Activated CD4-positive, alpha-beta T cell treated with anti-CD3 and anti-CD28 coated beads for 48 hours (primary cell): ENCODE measurements at regions not wholly inside any gene's neighbourhood (a gene's known extent, or its start where the extent isn't known, plus 50 kb on each side); places are given as distances from the start of the nearest gene placed in this dataset.
A peak's percentile ranks its signal among the peaks of the same experiment; 100 is the strongest.

Source experiments
- DNase-seq: peaks from one replicate; pipeline ENCODE4 v3.0.0-alpha.2; 2020

GRCh38 chr20:59376109-59376841 is 75.9 kb downstream of the EDN3 start:
- no peak for DNase-seq

GRCh38 chr20:59376998-59377397 is 76.6 kb downstream of the EDN3 start:
- no peak for DNase-seq

GRCh38 chr20:59377842-59378241 is 77.4 kb downstream of the EDN3 start:
- DNase-seq, result no peak

- no peak for DNase-seq
These were observed 78.0 kb downstream of the EDN3 start for GRCh38 chr20:59378396-59378795.

GRCh38 chr20:59378966-59379365 is 78.6 kb downstream of the EDN3 start:
- no peak for DNase-seq

- no peak for DNase-seq
These were observed 81.3 kb downstream of the EDN3 start for GRCh38 chr20:59381689-59382088.

- no peak for DNase-seq
These were observed 81.8 kb downstream of the EDN3 start for GRCh38 chr20:59382157-59382725.

- DNase-seq, result no peak
These were observed 82.5 kb downstream of the EDN3 start for GRCh38 chr20:59382907-59383306.

- DNase-seq, result no peak
These were observed 84.6 kb downstream of the EDN3 start for GRCh38 chr20:59385038-59385437.

GRCh38 chr20:59385480-59385879 is 85.1 kb downstream of the EDN3 start:
- DNase-seq, result peak; percentile 3

GRCh38 chr20:59386809-59387208 is 86.4 kb downstream of the EDN3 start:
- no peak for DNase-seq

- no peak for DNase-seq
These were observed 87.5 kb downstream of the EDN3 start for GRCh38 chr20:59387891-59388290.

- no peak for DNase-seq
These were observed 88.0 kb downstream of the EDN3 start for GRCh38 chr20:59388402-59388801.

- DNase-seq, result no peak
These were observed 90.0 kb downstream of the EDN3 start for GRCh38 chr20:59390437-59390836.

- DNase-seq, result no peak
These were observed 91.6 kb downstream of the EDN3 start for GRCh38 chr20:59391975-59392374.

GRCh38 chr20:59392736-59393135 is 92.3 kb downstream of the EDN3 start:
- no peak for DNase-seq

GRCh38 chr20:59393142-59393541 is 92.7 kb downstream of the EDN3 start:
- DNase-seq, result no peak

- no peak for DNase-seq
These were observed 95.3 kb downstream of the EDN3 start for GRCh38 chr20:59395729-59396128.

- DNase-seq, result peak; percentile 31
These were observed 98.3 kb downstream of the EDN3 start for GRCh38 chr20:59398537-59399205.

GRCh38 chr20:59399426-59400099 is 99.2 kb downstream of the EDN3 start:
- no peak for DNase-seq

- DNase-seq, result peak; percentile 48
These were observed 100.3 kb downstream of the EDN3 start for GRCh38 chr20:59400708-59401107.

- DNase-seq, result peak; percentile 11
These were observed 102.3 kb downstream of the EDN3 start for GRCh38 chr20:59402681-59403080.

- DNase-seq, result peak; percentile 82
These were observed 103.0 kb downstream of the EDN3 start for GRCh38 chr20:59403261-59403961.
